NCI-H2107 (cell line): ENCODE measurements at regions not wholly inside any gene's neighbourhood (a gene's known extent, or its start where the extent isn't known, plus 50 kb on each side); places are given as distances from the start of the nearest gene placed in this dataset.
"Not testable (repeated sequence)": the region's sequence is repeated elsewhere in the genome, so short reads cannot be mapped to it uniquely, and the experiment has no call there.

Experiments used
- DNase-seq: peaks from one replicate; lab custom pipeline; 2025; lab: John Stamatoyannopoulos, UW

DNA sequence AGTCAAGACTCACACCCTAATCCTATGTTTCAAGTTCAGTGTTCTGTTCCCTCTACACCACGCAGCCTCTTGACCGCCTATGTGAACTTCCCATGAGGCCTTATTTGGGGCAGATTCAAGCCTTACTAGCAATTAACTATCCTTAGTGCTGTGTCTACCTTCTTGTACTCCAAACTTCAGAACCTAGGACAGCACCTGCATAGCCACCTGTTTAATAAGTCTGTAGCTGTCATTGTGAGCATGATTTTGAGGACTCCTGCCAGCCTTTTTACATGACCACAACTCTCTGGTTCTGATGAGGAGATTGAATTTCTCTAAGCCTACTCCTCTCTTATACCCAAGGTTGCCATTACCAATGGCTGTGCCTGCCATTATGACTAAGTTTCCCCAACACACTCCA is 50.8 kb upstream of the PCSK1 start:
- no peak for DNase-seq

DNA sequence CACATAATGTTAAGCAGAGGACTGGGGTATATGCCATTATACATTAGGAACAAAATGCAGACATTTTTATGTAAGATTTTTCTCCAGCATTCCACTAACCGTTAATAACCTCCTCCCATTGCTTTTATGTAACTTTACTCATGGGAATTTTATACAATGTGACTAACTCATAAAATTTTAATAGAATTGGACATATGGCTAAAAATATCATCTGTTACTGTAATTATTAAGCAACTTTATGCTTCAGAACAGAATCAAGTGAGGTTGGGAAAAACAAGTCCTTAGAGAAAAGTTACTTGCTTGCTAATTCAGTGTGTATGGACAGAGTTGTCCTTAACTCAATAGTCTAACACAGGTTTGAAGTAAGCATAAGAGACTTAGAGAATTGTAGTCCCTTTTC is 54.8 kb upstream of the PCSK1 start:
- no peak for DNase-seq

DNA sequence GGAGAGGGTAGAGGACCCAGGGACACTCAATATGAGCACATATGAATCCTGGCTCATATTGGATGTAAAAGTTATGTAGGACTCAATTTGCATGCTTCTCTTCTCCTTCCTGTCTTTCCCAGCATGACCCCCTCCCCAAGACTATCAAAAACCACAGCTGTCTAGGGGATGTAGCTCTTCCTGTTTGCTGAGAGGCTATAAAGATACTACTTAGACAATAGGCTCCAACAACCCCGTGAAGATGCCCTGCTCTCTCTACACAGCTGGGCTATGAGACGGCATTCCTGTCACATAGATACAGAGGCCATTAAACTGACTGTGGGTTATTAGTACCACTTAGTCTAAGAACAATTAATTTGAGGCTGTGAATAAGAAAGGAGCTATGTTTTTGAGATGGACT is 56.5 kb upstream of the PCSK1 start:
- no peak for DNase-seq

- DNase-seq, result no peak
Measured at GRCh38 chr5:96492459-96493047, 59.5 kb upstream of the PCSK1 start.

GRCh38 chr5:96493219-96493790 is 60.3 kb upstream of the PCSK1 start:
- no peak for DNase-seq

DNA sequence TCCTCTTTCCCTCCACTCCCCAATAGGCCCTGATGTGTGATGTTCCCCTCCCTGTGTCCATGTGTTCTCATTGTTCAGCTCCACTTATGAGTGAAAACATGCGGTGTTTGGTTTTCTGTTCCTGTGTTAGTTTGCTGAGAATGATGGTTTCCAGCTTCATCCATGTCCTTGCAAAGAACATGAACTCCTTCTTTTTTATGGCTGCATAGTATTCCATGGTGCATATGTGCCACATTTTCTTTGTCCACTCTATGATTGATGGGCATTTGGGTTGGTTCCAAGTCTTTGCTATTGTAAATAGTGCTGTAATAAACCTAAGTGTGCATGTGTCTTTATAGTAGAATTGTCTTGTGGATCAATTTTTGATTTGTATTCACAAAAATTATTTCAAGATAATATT is 62.4 kb upstream of the PCSK1 start:
- not testable (repeated sequence) for DNase-seq

DNA sequence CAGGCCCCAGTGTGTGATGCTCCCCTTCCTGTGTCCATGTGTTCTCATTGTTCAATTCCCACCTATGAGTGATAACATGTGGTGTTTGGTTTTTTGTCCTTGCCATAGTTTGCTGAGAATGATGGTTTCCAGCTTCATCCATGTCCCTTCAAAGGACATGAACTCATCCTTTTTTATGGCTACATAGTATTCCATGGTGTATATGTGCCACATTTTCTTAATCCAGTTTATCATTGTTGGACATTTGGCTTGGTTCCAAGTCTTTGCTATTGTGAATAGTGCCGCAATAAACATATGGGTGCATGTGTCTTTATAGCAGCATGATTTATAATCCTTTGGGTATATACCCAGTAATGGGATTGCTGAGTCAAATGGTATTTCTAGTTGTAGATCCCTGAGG is 64.0 kb upstream of the PCSK1 start:
- DNase-seq, result not testable (repeated sequence)

GRCh38 chr5:96499753-96500345 is 66.8 kb upstream of the PCSK1 start:
- no peak for DNase-seq

- no peak for DNase-seq
Measured at GRCh38 chr5:96501991-96502646, 69.1 kb upstream of the PCSK1 start.

- peak; percentile 35 for DNase-seq
Measured at GRCh38 chr5:96503501-96504236, 70.6 kb upstream of the PCSK1 start.

GRCh38 chr5:96506376-96506775 is 73.3 kb upstream of the PCSK1 start:
- no peak for DNase-seq

DNA sequence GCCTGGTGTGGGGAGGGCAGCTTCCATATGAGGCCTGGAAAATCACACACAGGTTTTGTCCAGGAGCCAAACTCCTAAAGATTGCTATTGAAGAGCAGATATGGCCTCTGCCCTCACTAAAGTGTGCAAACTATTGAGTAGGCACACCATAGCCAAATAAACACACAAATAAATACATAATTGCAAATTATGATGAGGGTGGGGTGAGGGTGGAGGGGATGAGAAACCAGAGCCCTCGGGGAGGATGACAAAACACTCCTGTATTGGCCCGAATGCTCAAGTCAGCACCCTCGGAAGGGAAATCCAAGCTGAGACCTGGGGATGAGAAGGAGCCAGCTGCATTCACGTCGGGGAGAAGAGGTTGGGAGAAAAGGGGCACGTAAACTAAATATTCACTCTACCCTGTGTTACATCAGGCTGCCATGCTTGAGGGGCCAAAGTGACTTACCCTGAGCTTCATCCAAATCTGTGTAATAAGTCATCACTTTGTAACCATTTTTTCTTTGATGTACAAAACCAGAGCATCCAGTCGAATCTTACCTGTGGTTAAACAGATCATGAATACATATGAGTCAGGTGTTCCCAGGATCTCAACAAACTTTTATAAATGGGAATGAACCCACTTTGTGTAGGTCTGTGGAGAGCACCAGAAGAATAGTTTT is 73.9 kb upstream of the PCSK1 start:
- no peak for DNase-seq

- DNase-seq, result no peak
Measured at GRCh38 chr5:96509316-96509715, 76.3 kb upstream of the PCSK1 start.

DNA sequence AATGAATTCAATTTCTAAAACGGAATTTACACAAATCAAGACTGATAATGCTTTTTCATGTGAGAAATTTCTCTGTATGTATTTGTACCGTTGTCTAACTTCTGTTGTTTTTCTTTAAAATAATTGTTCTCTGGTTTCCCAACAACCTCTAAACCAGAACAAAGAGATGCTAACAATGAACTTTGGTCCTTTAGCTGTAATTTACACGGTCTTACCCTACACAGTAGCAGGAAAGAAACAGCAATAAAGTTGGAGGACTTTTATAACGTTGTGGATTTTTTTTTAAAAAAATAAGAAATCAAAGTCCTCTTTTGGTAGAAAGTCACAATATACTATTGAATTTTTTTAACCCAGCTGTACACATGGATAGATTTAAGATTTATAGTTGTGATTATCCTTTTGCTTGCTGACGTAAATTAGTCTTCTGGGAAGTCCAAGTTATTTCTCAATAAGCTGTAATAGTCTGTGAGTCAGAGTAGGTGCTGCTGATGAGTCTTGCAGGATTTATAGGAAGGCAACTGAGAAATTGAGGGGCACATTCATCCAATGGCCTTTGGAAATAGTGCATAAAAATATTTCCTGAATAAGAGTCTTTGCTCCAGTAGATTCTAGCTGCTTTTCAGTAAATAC is 76.8 kb upstream of the PCSK1 start:
- no peak for DNase-seq

DNA sequence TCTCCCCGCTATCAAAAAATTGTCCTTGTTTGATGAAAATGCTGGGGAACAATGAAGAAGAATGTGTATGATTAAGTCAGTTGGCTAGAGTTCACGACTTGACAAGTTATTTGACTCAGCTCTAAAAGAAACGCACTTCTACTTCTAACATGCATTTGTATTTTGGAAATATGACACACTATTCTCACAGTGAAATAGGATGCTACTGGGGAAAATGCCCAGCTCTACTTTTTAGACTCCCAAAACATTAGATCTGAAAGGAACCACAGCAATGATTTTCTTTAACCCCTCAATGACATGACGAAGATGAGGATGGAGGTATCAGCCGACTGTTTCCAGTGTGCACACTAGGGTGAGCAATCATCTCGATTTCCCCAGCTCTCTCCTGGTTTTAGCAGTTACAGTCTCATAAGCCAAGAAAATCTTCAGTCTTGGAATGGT is 83.6 kb upstream of the PCSK1 start:
- DNase-seq, result no peak

GRCh38 chr5:96517295-96517694 is 84.2 kb upstream of the PCSK1 start:
- peak; percentile 3 for DNase-seq

DNA sequence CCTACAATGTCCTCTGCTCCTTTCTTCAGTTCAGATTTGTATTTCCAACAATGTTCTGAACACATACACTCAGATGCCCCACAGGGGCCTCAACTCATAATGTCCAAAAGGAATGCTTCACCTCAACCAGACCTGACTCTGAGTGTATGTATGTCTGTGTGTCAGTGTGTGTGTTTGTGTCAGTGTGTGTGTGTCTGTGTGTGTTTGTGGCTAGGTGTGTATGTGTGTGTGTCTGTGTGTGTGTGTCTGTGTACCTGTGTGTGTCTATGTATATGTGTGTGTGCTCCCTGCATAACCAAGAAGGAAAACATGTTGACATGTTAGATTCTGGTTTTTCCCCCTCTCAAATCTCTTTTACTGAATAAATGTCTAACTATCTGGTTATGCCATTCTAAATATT is 87.3 kb upstream of the PCSK1 start:
- no peak for DNase-seq

GRCh38 chr5:96522635-96523355 is 89.7 kb upstream of the PCSK1 start:
- DNase-seq, result no peak

GRCh38 chr5:96527768-96528661 is 95.0 kb upstream of the PCSK1 start:
- DNase-seq, result no peak
